A673 (cell line): ENCODE measurements at regions not wholly inside any gene's neighbourhood (a gene's known extent, or its start where the extent isn't known, plus 50 kb on each side); places are given as distances from the start of the nearest gene placed in this dataset.

Experiments used
- CTCF ChIP-seq: fragments of 300-800, 200-600 bp; sonication (generic); conservative IDR thresholded peaks from 2 replicates; pipeline ENCODE4 v1.5.1; 2017; ENCODE audit warnings: low read depth, mild to moderate bottlenecking, antibody characterized with exemption, low read length, moderate library complexity, mixed read lengths
- EZH2 ChIP-seq: fragments of 200-600 bp; sonication (generic); IDR thresholded peaks from 2 replicates; pipeline ENCODE4 v1.6.1; 2017; ENCODE audit warnings: borderline replicate concordance, low read depth, mild to moderate bottlenecking, mixed read lengths, antibody characterized with exemption, low read length; ENCODE audit not compliant: poor library complexity, severe bottlenecking

GRCh38 chr2:23268467-23269263, 116.3 kb upstream of the KLHL29 start:
- TF ChIP-seq EZH2 (no peak), CTCF (no peak)
